Stimulated activated CD4-positive, alpha-beta T cell treated with anti-CD3 and anti-CD28 coated beads, Interleukin-4, amount 100 ng/mL, for 48 hours (primary cell): ENCODE measurements at regions not wholly inside any gene's neighbourhood (a gene's known extent, or its start where the extent isn't known, plus 50 kb on each side); places are given as distances from the start of the nearest gene placed in this dataset.

Experiments
- DNase-seq, 2 donors: peaks; one replicate each; pipeline ENCODE4 v3.0.0-alpha.2; 2020; ENCODE audit warnings: low read depth in 2 of 2

GRCh38 chr6:141316236-141316635 is 816.5 kb upstream of the GJE1 start:
- DNase-seq: no peak

- no peak for DNase-seq
These were observed 818.7 kb upstream of the GJE1 start for GRCh38 chr6:141313986-141314385.

- no peak for DNase-seq
These were observed 823.4 kb upstream of the GJE1 start for GRCh38 chr6:141309295-141309694.

- no peak for DNase-seq
These were observed 825.3 kb upstream of the GJE1 start for GRCh38 chr6:141307309-141307998.

- no peak for DNase-seq
These were observed 828.8 kb upstream of the GJE1 start for GRCh38 chr6:141303907-141304306.

- DNase-seq: no peak
These were observed 830.9 kb upstream of the GJE1 start for GRCh38 chr6:141301779-141302178.

- DNase-seq: no peak
These were observed 841.6 kb upstream of the GJE1 start for GRCh38 chr6:141290941-141291721.

- DNase-seq: no peak
These were observed 843.8 kb upstream of the GJE1 start for GRCh38 chr6:141288947-141289346.

- no peak for DNase-seq
These were observed 850.5 kb upstream of the GJE1 start for GRCh38 chr6:141282263-141282662.

- DNase-seq: no peak
These were observed 863.0 kb upstream of the GJE1 start for GRCh38 chr6:141269684-141270083.

GRCh38 chr6:141267420-141267819 is 865.3 kb upstream of the GJE1 start:
- no peak for DNase-seq

GRCh38 chr6:141265756-141266623 is 866.7 kb upstream of the GJE1 start:
- DNase-seq: no peak

GRCh38 chr6:141264101-141264500 is 868.6 kb upstream of the GJE1 start:
- no peak for DNase-seq

GRCh38 chr6:141261672-141262060 is 871.1 kb upstream of the GJE1 start:
- DNase-seq: no peak

- no peak for DNase-seq
These were observed 871.6 kb upstream of the GJE1 start for GRCh38 chr6:141261016-141261671.

- DNase-seq: no peak
These were observed 872.1 kb upstream of the GJE1 start for GRCh38 chr6:141260627-141261015.

- DNase-seq: no peak
These were observed 872.9 kb upstream of the GJE1 start for GRCh38 chr6:141259807-141260206.

GRCh38 chr6:141259091-141259490 is 873.6 kb upstream of the GJE1 start:
- no peak for DNase-seq

- DNase-seq: no peak
These were observed 874.2 kb upstream of the GJE1 start for GRCh38 chr6:141258516-141258915.

GRCh38 chr6:141254336-141254735 is 878.4 kb upstream of the GJE1 start:
- DNase-seq: no peak

GRCh38 chr6:141252828-141253608 is 879.7 kb upstream of the GJE1 start:
- DNase-seq: no peak
